GM12875 (cell line): ENCODE measurements at regions not wholly inside any gene's neighbourhood (a gene's known extent, or its start where the extent isn't known, plus 50 kb on each side); places are given as distances from the start of the nearest gene placed in this dataset.

Experiments
- H3K4me3 ChIP-seq: one replicate; pipeline ENCODE4 v1.5.1; 2011; ENCODE audit warnings: low read depth, low read length, control low read depth
- TF ChIP-seq, protein P1 (sequence below): IDR thresholded peaks from 2 replicates; pipeline ENCODE4 v1.5.1; 2011; ENCODE audit warnings: low read depth, mild to moderate bottlenecking, control low read depth, inconsistent platforms, low read length, moderate library complexity, borderline replicate concordance; ENCODE audit not compliant: insufficient read depth

DNA sequence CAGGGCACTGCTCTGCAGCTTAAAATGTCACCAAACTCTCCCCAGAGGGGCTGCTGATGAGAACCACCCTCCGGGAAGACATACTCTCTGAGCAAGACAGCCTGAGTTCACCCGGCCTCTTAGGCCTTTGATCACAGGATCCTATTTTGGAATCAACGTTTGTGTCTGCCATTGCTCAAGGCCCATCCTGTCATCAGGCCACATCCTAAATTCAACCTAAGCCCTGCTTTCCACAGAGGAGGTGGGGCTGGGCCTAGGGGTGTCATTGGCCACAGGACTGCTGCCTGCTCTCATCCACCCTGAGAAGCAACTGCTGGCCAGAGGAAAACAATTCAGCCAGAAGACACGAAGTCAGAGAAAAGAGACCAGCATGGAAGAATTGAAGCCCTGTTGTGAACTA lies 351.1 kb upstream of the IRX2 start:
- TF ChIP-seq, protein P1, sequence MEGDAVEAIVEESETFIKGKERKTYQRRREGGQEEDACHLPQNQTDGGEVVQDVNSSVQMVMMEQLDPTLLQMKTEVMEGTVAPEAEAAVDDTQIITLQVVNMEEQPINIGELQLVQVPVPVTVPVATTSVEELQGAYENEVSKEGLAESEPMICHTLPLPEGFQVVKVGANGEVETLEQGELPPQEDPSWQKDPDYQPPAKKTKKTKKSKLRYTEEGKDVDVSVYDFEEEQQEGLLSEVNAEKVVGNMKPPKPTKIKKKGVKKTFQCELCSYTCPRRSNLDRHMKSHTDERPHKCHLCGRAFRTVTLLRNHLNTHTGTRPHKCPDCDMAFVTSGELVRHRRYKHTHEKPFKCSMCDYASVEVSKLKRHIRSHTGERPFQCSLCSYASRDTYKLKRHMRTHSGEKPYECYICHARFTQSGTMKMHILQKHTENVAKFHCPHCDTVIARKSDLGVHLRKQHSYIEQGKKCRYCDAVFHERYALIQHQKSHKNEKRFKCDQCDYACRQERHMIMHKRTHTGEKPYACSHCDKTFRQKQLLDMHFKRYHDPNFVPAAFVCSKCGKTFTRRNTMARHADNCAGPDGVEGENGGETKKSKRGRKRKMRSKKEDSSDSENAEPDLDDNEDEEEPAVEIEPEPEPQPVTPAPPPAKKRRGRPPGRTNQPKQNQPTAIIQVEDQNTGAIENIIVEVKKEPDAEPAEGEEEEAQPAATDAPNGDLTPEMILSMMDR, result no peak
- no peak overlapping the region for H3K4me3 ChIP-seq

- TF ChIP-seq, protein P1, result no peak
- H3K4me3 ChIP-seq, result no peak overlapping the region
Observed at GRCh38 chr5:3101561-3101960, 350.1 kb upstream of the IRX2 start.

DNA sequence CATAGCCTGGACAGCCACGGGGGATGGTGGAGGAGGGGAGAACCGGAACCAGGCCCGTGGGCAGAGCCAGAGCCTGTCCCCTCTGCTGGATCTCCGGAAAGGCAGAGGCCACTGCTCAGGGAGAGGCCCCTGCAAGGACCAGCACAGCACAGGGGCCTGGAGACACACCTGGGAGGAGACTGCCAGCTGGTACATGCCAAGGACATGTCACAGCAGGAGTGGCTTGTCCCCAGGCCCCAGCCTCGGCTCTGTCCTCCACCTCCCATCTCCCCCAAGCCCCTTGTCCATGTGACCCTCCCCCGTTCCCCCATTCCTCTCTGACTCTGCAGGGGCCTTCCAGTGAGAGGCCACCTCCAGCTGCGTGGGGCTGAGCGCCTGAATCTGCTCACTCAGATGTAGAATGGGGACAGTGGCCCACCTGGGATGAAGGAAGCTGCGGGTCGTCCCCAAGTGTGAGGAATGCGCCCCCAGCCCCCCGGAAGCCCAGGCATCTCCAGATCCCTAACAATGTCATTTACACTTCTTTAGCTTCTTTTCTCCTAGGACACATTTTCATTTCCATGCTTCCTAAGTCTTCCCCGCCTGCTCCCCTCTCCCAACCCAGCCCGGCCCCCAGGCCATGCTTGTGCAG lies 349.6 kb upstream of the IRX2 start:
- TF ChIP-seq, protein P1, result no peak
- H3K4me3 ChIP-seq, result no peak overlapping the region

DNA sequence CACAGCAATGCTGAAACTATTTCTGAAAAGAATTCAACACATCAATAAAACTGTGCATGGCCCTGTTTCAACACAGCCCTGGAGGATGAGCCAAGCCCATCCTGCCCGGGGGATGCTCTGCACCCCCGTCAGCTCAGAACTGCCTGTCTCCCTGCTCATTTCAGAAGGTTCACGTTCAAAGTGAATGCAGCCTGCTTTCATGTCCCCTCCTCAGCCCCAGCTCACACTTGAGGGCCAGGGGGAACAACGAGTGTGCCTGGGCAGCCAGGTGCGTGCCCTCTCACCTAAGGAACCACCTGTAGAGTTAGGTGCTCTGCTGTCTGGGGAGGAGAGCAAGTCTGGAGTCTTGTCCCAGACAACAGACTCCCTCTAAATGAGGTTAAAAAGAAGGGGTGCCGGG lies 348.5 kb upstream of the IRX2 start:
- TF ChIP-seq, protein P1, result no peak
- H3K4me3 ChIP-seq, result no peak overlapping the region

DNA sequence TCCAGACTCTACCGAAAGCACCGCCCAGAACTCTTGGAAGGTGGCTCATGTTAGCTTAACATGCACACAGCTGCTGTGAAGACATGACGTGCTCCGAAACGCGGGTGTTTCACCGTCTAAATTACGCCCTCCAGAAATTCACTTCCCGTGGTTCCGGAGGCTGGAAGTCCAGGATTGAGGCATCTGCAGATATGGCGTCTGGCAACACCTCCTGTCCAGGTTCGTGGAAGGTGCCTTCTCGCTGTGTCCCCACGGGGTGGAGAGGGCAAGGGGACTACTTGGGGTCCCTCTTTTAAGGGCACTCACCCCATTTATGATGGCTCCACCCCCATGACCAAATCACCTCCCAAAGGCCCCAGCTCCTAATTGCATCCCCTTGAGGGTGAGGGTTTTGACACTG lies 348.0 kb upstream of the IRX2 start:
- H3K4me3 ChIP-seq, result no peak overlapping the region
- TF ChIP-seq, protein P1, result no peak

DNA sequence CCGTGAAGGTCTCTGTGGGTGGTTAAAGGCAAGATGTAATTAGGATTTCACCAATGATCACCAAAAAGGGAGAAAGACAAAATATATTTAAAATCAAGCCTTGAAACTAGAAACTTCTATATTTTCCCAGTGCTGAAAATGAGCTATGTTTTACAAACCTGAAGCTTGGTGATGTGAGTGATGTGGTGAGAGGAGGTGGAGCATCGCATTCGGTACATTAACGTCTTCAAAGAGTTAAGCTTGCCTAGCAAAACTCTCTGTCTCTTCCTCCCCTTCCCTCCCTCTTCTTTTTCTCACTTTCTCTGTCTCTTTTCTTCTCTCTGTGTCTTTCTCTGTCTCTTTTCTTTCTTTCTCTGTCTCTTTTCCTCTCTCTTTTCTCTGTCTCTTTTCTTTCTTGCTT lies 347.3 kb upstream of the IRX2 start:
- H3K4me3 ChIP-seq, result no peak overlapping the region
- TF ChIP-seq, protein P1, result no peak

DNA sequence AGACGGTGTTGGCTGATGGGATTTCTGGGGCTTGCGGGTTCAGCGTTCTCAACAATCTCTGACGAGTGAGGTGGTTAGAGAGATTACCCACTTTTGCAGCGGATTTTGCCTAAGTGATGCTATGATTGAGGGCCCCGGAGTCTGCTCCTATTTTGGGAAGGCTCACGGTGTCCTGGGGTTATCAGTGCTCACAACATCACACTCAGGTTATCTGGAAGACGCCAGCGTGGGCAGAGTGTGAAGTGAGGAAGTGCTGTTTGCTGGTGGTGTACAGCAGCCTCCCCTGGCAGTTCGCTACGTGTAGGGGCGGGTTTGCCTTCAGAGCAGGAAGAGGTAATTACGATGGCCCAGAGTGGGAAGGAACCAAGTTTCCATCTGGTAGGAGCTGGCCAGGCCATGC lies 341.2 kb upstream of the IRX2 start:
- TF ChIP-seq, protein P1, result no peak
- H3K4me3 ChIP-seq, result no peak overlapping the region
